WTC11 (cell line): ENCODE measurements at regions not wholly inside any gene's neighbourhood (a gene's known extent, or its start where the extent isn't known, plus 50 kb on each side); places are given as distances from the start of the nearest gene placed in this dataset.

Experiments used
- CTCF ChIP-seq: fragments of 200-600 bp; IDR thresholded peaks from 2 replicates; pipeline ENCODE4 v1.8.0; 2022; ENCODE audit warnings: antibody characterized with exemption
- STAT6 ChIP-seq: sonication (generic); formaldehyde crosslinking; conservative IDR thresholded peaks from 2 replicates; pipeline ENCODE4 v1.8.1; 2023; ENCODE audit warnings: mild to moderate bottlenecking, low read depth, missing genetic modification reagents, moderate library complexity
- USF2 ChIP-seq: sonication (generic); formaldehyde crosslinking; IDR thresholded peaks from 2 replicates; pipeline ENCODE4 v1.8.1; 2023; ENCODE audit warnings: mild to moderate bottlenecking, missing genetic modification reagents, moderate library complexity
- ZNF121 ChIP-seq: sonication (generic); formaldehyde crosslinking; IDR thresholded peaks from 2 replicates; pipeline ENCODE4 v1.8.0; 2023; ENCODE audit warnings: missing genetic modification reagents

- TF ChIP-seq CTCF (no peak), ZNF121 (no peak), USF2 (no peak), STAT6 (no peak)
These were observed 1267.0 kb upstream of the NCAM2 start for GRCh38 chr21:19731251-19731650.
